HG03575 (cell line): ENCODE measurements at regions not wholly inside any gene's neighbourhood (a gene's known extent, or its start where the extent isn't known, plus 50 kb on each side); places are given as distances from the start of the nearest gene placed in this dataset.
"Not testable (repeated sequence)": the region's sequence is repeated elsewhere in the genome, so short reads cannot be mapped to it uniquely, and the experiment has no call there.

Source experiments
- ATAC-seq: cut with Tn5 transposase; IDR thresholded peaks from one replicate; pipeline ENCODE4 v1.9.1; 2021; ENCODE audit not compliant: unreplicated experiment, insufficient number of reproducible peaks, low FRiP score; ENCODE audit errors: extremely low read depth

GRCh38 chr10:108048898-108049297, 884.4 kb upstream of the SORCS1 start:
- ATAC-seq, result no peak

GRCh38 chr10:108039821-108040584, 875.5 kb upstream of the SORCS1 start:
- no peak for ATAC-seq

DNA sequence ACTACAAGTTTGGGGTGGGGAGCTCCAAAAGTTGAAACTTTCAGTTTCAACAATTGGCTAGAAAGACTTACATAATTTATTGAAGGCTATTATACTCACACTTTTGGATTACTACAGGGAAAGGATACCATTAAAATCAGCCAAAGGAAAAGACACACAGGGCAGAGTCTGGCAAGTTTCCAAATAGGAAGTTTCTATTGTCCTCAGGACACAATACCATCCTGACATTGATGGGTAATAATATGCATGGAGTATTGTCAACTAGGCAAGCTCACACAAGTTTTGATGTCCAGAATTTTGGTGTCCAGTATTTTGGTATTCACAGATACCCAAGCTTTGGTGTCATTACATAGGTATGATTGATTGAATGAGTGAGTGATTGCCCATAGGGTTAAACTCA, 872.6 kb upstream of the SORCS1 start:
- ATAC-seq, result no peak

- ATAC-seq, result no peak
These were observed 871.8 kb upstream of the SORCS1 start for GRCh38 chr10:108036265-108036664.

- ATAC-seq, result no peak
These were observed 870.3 kb upstream of the SORCS1 start for GRCh38 chr10:108034829-108035228.

DNA sequence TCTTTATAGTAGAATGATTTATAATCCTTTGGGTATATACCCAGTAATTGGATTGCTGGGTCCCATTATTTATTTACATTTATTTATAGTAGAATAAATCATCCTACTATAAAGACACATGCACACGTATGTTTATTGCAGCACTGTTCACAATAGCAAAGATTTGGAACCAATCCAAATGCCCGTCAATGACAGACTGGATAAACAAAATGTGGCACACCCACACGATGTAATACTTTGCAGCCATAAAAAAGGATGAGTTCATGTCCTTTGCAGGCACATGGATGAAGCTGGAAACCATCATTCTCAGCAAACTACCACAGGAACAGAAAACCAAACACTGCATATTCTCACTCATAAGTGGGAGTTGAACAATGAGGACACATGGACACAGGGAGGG, 869.0 kb upstream of the SORCS1 start:
- not testable (repeated sequence) for ATAC-seq

DNA sequence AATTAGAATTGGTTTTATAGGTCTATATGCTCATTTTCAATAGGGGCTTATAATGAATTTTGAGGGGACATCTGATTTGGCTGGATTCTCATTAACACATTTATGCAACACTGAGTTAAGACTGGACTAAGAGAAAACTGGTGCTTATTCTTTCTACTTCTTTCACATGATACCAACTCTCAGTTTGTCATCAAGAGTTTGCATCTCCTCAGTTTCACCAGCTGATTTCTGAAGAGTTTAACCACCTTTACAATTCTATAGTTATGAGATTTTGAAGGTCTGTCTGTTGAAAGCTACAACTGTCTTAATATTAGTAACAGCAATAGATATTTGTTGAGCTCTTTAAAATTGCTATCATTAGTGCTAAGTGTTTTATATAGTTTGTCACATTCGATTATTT, 867.0 kb upstream of the SORCS1 start:
- ATAC-seq, result no peak

DNA sequence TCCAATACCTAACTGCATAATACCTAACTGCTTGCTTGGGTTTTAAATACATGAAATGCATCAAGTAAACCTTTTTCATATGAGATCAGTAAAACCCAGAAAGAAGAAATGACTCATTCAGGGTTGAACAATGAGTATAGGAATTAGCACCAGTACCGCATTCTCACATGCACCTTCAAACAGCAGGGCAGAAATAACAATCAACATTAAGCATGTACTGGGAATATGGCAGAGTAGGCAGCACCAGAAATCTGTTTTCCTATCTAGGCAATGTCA, 850.3 kb upstream of the SORCS1 start:
- ATAC-seq, result peak; percentile 90

GRCh38 chr10:108014145-108014901, 849.8 kb upstream of the SORCS1 start:
- ATAC-seq, result no peak

GRCh38 chr10:108005627-108006026, 841.1 kb upstream of the SORCS1 start:
- ATAC-seq, result no peak

DNA sequence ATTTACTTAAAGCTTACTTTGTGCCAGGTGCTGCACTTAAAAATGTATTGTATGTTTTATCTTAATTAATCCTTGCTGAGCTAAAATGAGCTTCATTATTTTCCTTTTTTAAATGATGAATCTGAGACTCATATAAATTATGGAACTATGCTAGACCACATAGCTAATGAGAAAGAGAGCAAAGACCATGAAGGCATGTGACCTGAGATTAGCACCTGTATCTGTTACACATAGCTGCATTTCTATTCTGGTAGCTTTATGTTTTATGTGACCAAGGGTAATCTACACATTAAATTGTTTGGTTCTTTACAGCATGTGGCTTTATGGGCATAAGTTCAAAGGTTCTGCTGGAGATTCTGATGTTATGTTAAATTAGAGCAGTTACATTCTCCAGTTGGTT, 839.1 kb upstream of the SORCS1 start:
- no peak for ATAC-seq

DNA sequence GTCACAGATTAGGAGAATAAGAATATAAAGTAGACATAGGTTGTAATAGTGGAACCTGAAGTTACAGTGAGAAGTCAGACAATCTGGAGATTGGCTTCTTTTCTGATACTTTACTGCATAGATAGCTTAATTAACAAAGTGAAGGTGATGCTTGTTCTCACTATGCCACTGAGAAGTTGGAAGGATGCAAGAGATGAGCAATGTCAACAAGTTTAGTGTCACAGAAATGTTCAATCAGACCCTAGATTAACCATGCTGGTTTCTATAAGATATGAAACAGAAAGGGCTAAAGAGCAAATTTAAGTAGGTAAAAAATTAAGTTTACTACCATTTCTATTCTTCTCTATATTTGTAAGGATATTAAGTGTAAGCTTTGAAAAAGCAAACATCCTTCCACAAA, 838.6 kb upstream of the SORCS1 start:
- ATAC-seq, result no peak

- ATAC-seq, result no peak
These were observed 835.9 kb upstream of the SORCS1 start for GRCh38 chr10:108000365-108000764.

- no peak for ATAC-seq
These were observed 830.2 kb upstream of the SORCS1 start for GRCh38 chr10:107994621-107995270.

GRCh38 chr10:107986571-107986970, 822.1 kb upstream of the SORCS1 start:
- no peak for ATAC-seq

- no peak for ATAC-seq
These were observed 820.1 kb upstream of the SORCS1 start for GRCh38 chr10:107984581-107984980.

GRCh38 chr10:107984149-107984548, 819.6 kb upstream of the SORCS1 start:
- ATAC-seq, result no peak

GRCh38 chr10:107978455-107978854, 813.9 kb upstream of the SORCS1 start:
- no peak for ATAC-seq

GRCh38 chr10:107971973-107972372, 807.5 kb upstream of the SORCS1 start:
- ATAC-seq, result no peak

DNA sequence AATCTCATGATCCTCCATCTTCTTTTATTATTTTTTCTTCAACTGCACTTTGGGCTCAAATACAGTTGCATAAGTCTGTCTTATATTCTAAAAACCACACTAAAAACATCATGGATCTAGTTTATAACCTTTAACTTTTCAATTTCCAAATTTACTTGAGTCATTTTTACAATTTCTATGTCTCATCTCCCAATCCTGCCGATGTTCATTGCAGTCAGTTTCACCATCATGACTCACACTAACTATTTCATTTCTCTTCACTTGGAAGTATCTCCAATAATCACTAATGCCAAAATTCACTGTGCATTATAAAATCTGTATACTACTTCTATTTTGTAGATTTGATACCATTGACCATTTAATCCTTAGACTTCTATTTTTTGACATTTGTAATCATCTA, 806.9 kb upstream of the SORCS1 start:
- no peak for ATAC-seq
